HG03432 (cell line): ENCODE measurements at regions not wholly inside any gene's neighbourhood (a gene's known extent, or its start where the extent isn't known, plus 50 kb on each side); places are given as distances from the start of the nearest gene placed in this dataset.
"Not testable (repeated sequence)": the region's sequence is repeated elsewhere in the genome, so short reads cannot be mapped to it uniquely, and the experiment has no call there.

Experiments used
- ATAC-seq: cut with Tn5 transposase; IDR thresholded peaks from one replicate; pipeline ENCODE4 v1.9.1; 2021; ENCODE audit warnings: mild to moderate bottlenecking, moderate library complexity; ENCODE audit not compliant: unreplicated experiment

GRCh38 chr2:175624211-175624761, 377.8 kb downstream of the LNPK start:
- ATAC-seq, result no peak

- ATAC-seq, result no peak
Observed at GRCh38 chr2:175621821-175622220, 380.2 kb downstream of the LNPK start.

- ATAC-seq, result no peak
Observed at GRCh38 chr2:175620106-175620505, 382.0 kb downstream of the LNPK start.

- ATAC-seq, result no peak
Observed at GRCh38 chr2:175619179-175620045, 382.7 kb downstream of the LNPK start.

GRCh38 chr2:175612280-175612679, 389.8 kb downstream of the LNPK start:
- no peak for ATAC-seq

- ATAC-seq, result no peak
Observed at GRCh38 chr2:175606010-175606841, 395.8 kb downstream of the LNPK start.

GRCh38 chr2:175605640-175606009, 396.4 kb downstream of the LNPK start:
- ATAC-seq, result no peak

- no peak for ATAC-seq
Observed at GRCh38 chr2:175601969-175602368, 400.1 kb downstream of the LNPK start.

GRCh38 chr2:175599966-175600831, 401.9 kb downstream of the LNPK start:
- ATAC-seq, result no peak

- no peak for ATAC-seq
Observed at GRCh38 chr2:175597286-175597685, 404.8 kb downstream of the LNPK start.

GRCh38 chr2:175595139-175595538, 406.9 kb downstream of the LNPK start:
- no peak for ATAC-seq

- ATAC-seq, result not testable (repeated sequence)
Observed at GRCh38 chr2:175593686-175594525, 408.2 kb downstream of the LNPK start.

GRCh38 chr2:175588213-175588612, 406.7 kb upstream of the ATP5MC3 start:
- not testable (repeated sequence) for ATAC-seq

- ATAC-seq, result no peak
Observed at GRCh38 chr2:175585496-175585895, 404.0 kb upstream of the ATP5MC3 start.

GRCh38 chr2:175580652-175581051, 399.1 kb upstream of the ATP5MC3 start:
- no peak for ATAC-seq

GRCh38 chr2:175579646-175580045, 398.1 kb upstream of the ATP5MC3 start:
- ATAC-seq, result no peak

GRCh38 chr2:175577368-175577970, 396.0 kb upstream of the ATP5MC3 start:
- no peak for ATAC-seq

- no peak for ATAC-seq
Observed at GRCh38 chr2:175576875-175577274, 395.4 kb upstream of the ATP5MC3 start.

- no peak for ATAC-seq
Observed at GRCh38 chr2:175576270-175576669, 394.8 kb upstream of the ATP5MC3 start.
